ENCODE measurements at regions not wholly inside any gene's neighbourhood (a gene's known extent, or its start where the extent isn't known, plus 50 kb on each side); places are given as distances from the start of the nearest gene placed in this dataset.

DNA sequence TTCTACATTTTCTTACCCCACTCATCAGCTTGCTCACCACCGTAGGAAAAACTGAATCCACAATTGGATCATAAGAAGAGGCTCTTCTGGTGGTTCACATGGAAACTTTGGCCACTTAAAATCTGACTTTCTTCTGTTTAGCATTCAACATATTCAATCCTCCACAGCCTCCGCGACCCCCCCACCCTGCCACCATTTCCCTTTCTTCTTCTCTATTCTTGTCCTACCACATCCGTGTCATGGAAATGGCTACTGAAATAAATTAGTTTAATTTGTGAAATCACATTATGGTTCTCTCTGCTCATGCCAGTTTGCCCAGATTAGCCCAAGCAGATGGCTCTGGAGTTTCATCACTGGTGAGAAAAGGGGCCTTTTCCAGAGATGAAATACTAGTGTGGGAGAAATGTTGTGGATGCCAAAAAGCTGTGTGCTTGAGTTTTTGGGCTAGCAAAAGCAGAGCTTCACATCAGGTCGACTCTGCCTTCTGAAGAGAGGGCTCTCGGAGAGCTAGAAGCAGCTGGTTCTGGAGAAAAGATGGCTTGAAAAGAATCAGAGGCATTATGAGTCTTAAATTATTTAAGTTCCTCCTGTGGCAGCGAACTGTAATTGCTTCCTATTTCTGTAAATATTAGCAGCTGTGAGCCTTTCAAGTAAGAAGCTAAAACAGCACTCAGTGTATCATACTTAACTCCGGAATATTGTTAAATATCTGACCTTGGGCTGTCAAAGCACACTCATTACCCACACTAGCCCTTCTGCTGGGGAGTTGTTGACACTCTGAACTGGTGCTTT lies 107.1 kb downstream of the MAT2B start:
- Histone ChIP-seq H2BK5ac (ENCODE audit: low read depth, low read length, poor library complexity) (no peak overlapping the region), H3K14ac (ENCODE audit: low read length) (no peak overlapping the region), H2AFZ (ENCODE audit: insufficient read depth, low read length, poor library complexity) (no peak overlapping the region), H3K79me2 (ENCODE audit: control insufficient read depth, insufficient read depth, low read length, poor library complexity) (no peaks in the 10 kb centered on the region), H4K91ac (ENCODE audit: low read depth, low read length) (no peak overlapping the region), H2AK5ac (ENCODE audit: low read length) (no peak overlapping the region), H4K8ac (ENCODE audit: low read depth, low read length) (no peak overlapping the region), H3K9ac (ENCODE audit: low read length) (no peak overlapping the region), H3K18ac (ENCODE audit: low read length) (no peak overlapping the region), H2BK120ac (ENCODE audit: insufficient read depth, low read length, poor library complexity) (no peak overlapping the region), H3K23ac (ENCODE audit: low read length) (no peak overlapping the region), H3K79me1 (ENCODE audit: low read length) (no peaks in the 10 kb centered on the region), H3K9me3 (ENCODE audit: insufficient read depth, low read depth, low read length) (no peaks in the 10 kb centered on the region), H3K4me2 (ENCODE audit: low read length) (no peak overlapping the region), H3K4me3 (ENCODE audit: low read depth, low read length) (no peak overlapping the region), H4K12ac (ENCODE audit: low read depth, low read length) (no peak overlapping the region), H3K27me3 (ENCODE audit: insufficient read depth, low read length) (no peaks in the 10 kb centered on the region), H3K4ac (ENCODE audit: low read depth, low read length) (no peak overlapping the region), H3K27ac (ENCODE audit: low read depth, low read length) (no peak overlapping the region), H3K4me1 (ENCODE audit: control insufficient read depth in 1 of 2, insufficient read depth in 2 of 2, low read length in 2 of 2) (no peaks in the 10 kb centered on the region), H2BK12ac (ENCODE audit: low read length) (no peak overlapping the region), H3K36me3 (ENCODE audit: control insufficient read depth in 1 of 2, insufficient read depth in 2 of 2, low read length in 2 of 2) (no peaks in the 10 kb centered on the region)
- peak in 1 of 2 donors; percentile 11 for DNase-seq
- no CpG with 5 or more reads among the region's 8 CpGs for WGBS (ENCODE audit: extremely low coverage, insufficient coverage, insufficient read length)

DNA sequence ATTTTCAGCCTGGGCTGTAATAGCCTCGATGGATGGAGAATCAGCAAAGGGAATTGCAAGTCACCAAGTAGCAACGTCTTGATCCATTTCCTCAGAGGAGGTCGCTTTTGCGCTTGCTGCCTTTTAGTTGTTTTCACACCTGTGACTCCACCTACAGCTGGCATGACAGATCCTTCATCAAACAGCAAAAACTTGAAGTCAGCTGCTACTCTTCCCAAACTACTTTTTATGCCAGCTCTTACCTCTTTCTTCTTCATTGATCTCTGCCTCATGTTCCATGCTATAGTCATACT lies 107.7 kb downstream of the MAT2B start:
- Histone ChIP-seq H4K12ac (ENCODE audit: low read depth, low read length) (no peak overlapping the region), H2BK120ac (ENCODE audit: insufficient read depth, low read length, poor library complexity) (no peak overlapping the region)
- WGBS (ENCODE audit: extremely low coverage, insufficient coverage, insufficient read length) = no CpG with 5 or more reads among the region's 4 CpGs

DNA sequence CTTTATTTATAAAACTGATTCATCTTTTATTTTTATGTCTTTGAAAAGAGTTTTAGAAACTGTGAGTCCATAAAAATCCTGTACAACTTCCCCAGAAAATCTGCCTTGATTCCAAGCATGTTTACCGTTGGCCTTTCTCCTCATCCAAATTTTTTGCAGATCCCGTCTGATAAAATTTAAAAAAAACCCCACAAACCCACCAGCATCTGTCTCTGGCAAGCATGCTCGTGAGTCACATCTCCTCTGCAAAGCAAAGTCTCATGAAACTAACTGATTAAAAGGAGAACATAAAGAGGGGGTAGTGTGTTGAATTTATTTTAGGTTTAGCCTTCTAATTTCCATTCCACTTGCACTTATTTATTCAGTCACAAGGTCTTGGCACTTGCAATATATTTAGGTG lies 109.4 kb downstream of the MAT2B start:
- no peak overlapping the region for H2BK12ac ChIP-seq (ENCODE audit: low read length)
- no peak overlapping the region for H3K4me3 ChIP-seq (ENCODE audit: low read depth, low read length)
- no peak overlapping the region for H3K4me2 ChIP-seq (ENCODE audit: low read length)
- H3K4me1 ChIP-seq (ENCODE audit: control insufficient read depth in 1 of 2, insufficient read depth in 2 of 2, low read length in 2 of 2) = no peaks in the 10 kb centered on the region
- DNase-seq = peak; percentile 11 to 72
- H2AFZ ChIP-seq (ENCODE audit: insufficient read depth, low read length, poor library complexity) = no peak overlapping the region
- H4K12ac ChIP-seq (ENCODE audit: low read depth, low read length) = no peak overlapping the region
- H3K79me1 ChIP-seq (ENCODE audit: low read length) = no peaks in the 10 kb centered on the region
- no peaks in the 10 kb centered on the region for H3K27me3 ChIP-seq (ENCODE audit: insufficient read depth, low read length)
- H3K18ac ChIP-seq (ENCODE audit: low read length) = no peak overlapping the region
- no peak overlapping the region for H3K14ac ChIP-seq (ENCODE audit: low read length)
- no peaks in the 10 kb centered on the region for H3K36me3 ChIP-seq (ENCODE audit: control insufficient read depth in 1 of 2, insufficient read depth in 2 of 2, low read length in 2 of 2)
- no peak overlapping the region for H3K23ac ChIP-seq (ENCODE audit: low read length)
- no peaks in the 10 kb centered on the region for H3K79me2 ChIP-seq (ENCODE audit: control insufficient read depth, insufficient read depth, low read length, poor library complexity)
- no peak overlapping the region for H4K8ac ChIP-seq (ENCODE audit: low read depth, low read length)
- no CpG with 5 or more reads among the region's 3 CpGs for WGBS (ENCODE audit: extremely low coverage, insufficient coverage, insufficient read length)
- no peak overlapping the region for H3K9ac ChIP-seq (ENCODE audit: low read length)
- H2BK120ac ChIP-seq (ENCODE audit: insufficient read depth, low read length, poor library complexity) = no peak overlapping the region
- H4K91ac ChIP-seq (ENCODE audit: low read depth, low read length) = no peak overlapping the region
- no peaks in the 10 kb centered on the region for H3K9me3 ChIP-seq (ENCODE audit: insufficient read depth, low read depth, low read length)
- H3K27ac ChIP-seq (ENCODE audit: low read depth, low read length) = no peak overlapping the region
- no peak overlapping the region for H2BK5ac ChIP-seq (ENCODE audit: low read depth, low read length, poor library complexity)
- no peak overlapping the region for H2AK5ac ChIP-seq (ENCODE audit: low read length)
- H3K4ac ChIP-seq (ENCODE audit: low read depth, low read length) = no peak overlapping the region

More for the DNA sequence above, 107.7 kb downstream of the MAT2B start:
- Histone ChIP-seq H3K4ac (ENCODE audit: low read depth, low read length) (no peak overlapping the region), H2AK5ac (ENCODE audit: low read length) (no peak overlapping the region), H3K79me2 (ENCODE audit: control insufficient read depth, insufficient read depth, low read length, poor library complexity) (no peaks in the 10 kb centered on the region), H3K18ac (ENCODE audit: low read length) (no peak overlapping the region), H3K4me2 (ENCODE audit: low read length) (no peak overlapping the region), H3K9me3 (ENCODE audit: insufficient read depth, low read depth, low read length) (no peaks in the 10 kb centered on the region), H2AFZ (ENCODE audit: insufficient read depth, low read length, poor library complexity) (no peak overlapping the region), H3K36me3 (ENCODE audit: control insufficient read depth in 1 of 2, insufficient read depth in 2 of 2, low read length in 2 of 2) (no peaks in the 10 kb centered on the region), H2BK12ac (ENCODE audit: low read length) (no peak overlapping the region), H3K4me1 (ENCODE audit: control insufficient read depth in 1 of 2, insufficient read depth in 2 of 2, low read length in 2 of 2) (no peaks in the 10 kb centered on the region), H3K14ac (ENCODE audit: low read length) (no peak overlapping the region), H3K79me1 (ENCODE audit: low read length) (no peaks in the 10 kb centered on the region), H3K9ac (ENCODE audit: low read length) (no peak overlapping the region), H4K8ac (ENCODE audit: low read depth, low read length) (no peak overlapping the region), H3K4me3 (ENCODE audit: low read depth, low read length) (no peak overlapping the region), H3K27ac (ENCODE audit: low read depth, low read length) (no peak overlapping the region), H4K91ac (ENCODE audit: low read depth, low read length) (no peak overlapping the region), H3K27me3 (ENCODE audit: insufficient read depth, low read length) (no peaks in the 10 kb centered on the region), H2BK5ac (ENCODE audit: low read depth, low read length, poor library complexity) (no peak overlapping the region), H3K23ac (ENCODE audit: low read length) (no peak overlapping the region)
- DNase-seq = no peak

DNA sequence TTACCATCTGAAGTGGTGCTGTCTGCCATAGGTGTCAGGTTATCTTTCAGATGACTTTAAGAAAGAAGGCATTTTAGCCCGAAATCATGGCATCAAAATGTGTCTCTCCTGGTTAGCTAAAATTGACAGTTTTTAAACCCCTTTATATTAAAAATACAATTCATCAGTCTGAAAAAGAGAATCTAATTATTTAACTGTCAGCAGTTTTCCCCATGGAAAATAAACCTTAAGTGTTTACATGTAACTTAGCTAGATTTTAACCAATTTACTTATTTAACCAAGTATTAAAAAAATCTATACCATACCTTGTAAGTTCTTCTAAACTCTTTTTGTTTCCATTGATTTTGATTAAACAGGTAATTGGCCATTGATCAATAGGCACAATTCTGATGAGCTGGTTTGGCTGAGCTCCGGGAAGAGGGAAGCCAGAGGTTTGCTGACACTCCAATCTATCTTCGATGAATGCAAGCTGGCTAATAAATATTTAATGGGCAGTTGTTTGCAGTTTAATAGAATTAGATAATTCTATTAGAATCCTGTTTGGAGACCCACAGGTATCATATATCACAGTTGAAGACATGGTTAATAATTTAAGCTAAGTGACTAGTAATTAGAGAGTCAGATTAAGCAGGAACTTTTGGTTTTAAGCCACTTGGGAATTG lies 114.0 kb downstream of the MAT2B start:
- H3K14ac ChIP-seq (ENCODE audit: low read length) = no peak overlapping the region
- H3K4me2 ChIP-seq (ENCODE audit: low read length) = no peak overlapping the region
- H4K12ac ChIP-seq (ENCODE audit: low read depth, low read length) = no peak overlapping the region
- no peaks in the 10 kb centered on the region for H3K4me1 ChIP-seq (ENCODE audit: control insufficient read depth in 1 of 2, insufficient read depth in 2 of 2, low read length in 2 of 2)
- no peak overlapping the region for H3K4ac ChIP-seq (ENCODE audit: low read depth, low read length)
- no CpG with 5 or more reads among the region's 3 CpGs for WGBS (ENCODE audit: extremely low coverage, insufficient coverage, insufficient read length)
- no peak overlapping the region for H3K9ac ChIP-seq (ENCODE audit: low read length)
- H2BK120ac ChIP-seq (ENCODE audit: insufficient read depth, low read length, poor library complexity) = no peak overlapping the region
- H2BK5ac ChIP-seq (ENCODE audit: low read depth, low read length, poor library complexity) = no peak overlapping the region
- H2BK12ac ChIP-seq (ENCODE audit: low read length) = no peak overlapping the region
- H3K27me3 ChIP-seq (ENCODE audit: insufficient read depth, low read length) = no peaks in the 10 kb centered on the region
- H3K4me3 ChIP-seq (ENCODE audit: low read depth, low read length) = no peak overlapping the region
- no peaks in the 10 kb centered on the region for H3K79me2 ChIP-seq (ENCODE audit: control insufficient read depth, insufficient read depth, low read length, poor library complexity)
- H3K23ac ChIP-seq (ENCODE audit: low read length) = no peak overlapping the region
- no peak overlapping the region for H2AK5ac ChIP-seq (ENCODE audit: low read length)
- H3K9me3 ChIP-seq (ENCODE audit: insufficient read depth, low read depth, low read length) = no peaks in the 10 kb centered on the region
- H3K27ac ChIP-seq (ENCODE audit: low read depth, low read length) = no peak overlapping the region
- H2AFZ ChIP-seq (ENCODE audit: insufficient read depth, low read length, poor library complexity) = no peak overlapping the region
- H4K8ac ChIP-seq (ENCODE audit: low read depth, low read length) = no peak overlapping the region
- H3K18ac ChIP-seq (ENCODE audit: low read length) = no peak overlapping the region
- no peaks in the 10 kb centered on the region for H3K36me3 ChIP-seq (ENCODE audit: control insufficient read depth in 1 of 2, insufficient read depth in 2 of 2, low read length in 2 of 2)
- no peak for DNase-seq
- no peak overlapping the region for H4K91ac ChIP-seq (ENCODE audit: low read depth, low read length)
- H3K79me1 ChIP-seq (ENCODE audit: low read length) = no peaks in the 10 kb centered on the region

Measured in trophoblast cell (in vitro differentiated cells and primary cell).